ENCODE measurements at regions not wholly inside any gene's neighbourhood (a gene's known extent, or its start where the extent isn't known, plus 50 kb on each side); places are given as distances from the start of the nearest gene placed in this dataset.

DNA sequence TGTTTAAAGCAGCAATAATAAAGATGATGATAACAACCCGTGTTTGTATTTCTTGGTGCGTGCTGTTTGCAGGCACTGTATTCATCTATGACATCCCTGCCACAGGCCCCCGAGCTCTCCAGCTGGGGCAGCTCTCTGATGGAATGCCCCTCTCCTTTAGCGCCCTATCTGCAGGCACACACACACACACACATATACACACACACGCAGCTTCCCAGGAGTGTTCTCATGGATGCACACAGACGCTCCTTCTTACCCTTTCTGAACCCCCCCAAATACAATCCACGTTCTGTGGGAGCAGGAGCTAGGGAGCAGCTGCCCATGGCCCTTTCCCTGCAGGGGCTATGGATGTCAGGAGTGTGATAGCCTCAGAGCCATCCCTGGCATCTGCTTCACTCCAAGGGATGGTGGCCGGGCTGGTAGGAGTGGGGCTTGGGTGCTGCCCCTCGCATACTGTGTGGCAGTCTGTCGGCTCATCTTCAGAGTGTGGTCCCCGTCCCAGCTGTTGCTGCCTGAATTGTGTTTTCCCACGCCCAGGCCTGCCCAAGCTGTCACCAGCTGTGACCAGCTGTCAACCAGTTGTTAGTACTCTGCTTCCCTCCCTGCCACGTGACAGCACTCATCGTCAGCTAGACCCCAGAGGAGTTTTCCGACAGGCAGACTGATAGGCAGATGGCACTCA, 50.8 kb upstream of the MYCN start:
- TF ChIP-seq CTCF (IDR thresholded peaks at IDR 0.05), result no peak
- no peak for TF ChIP-seq JUN (CRISPR knock-in tag; IDR thresholded peaks at IDR 0.05)
- no peak for TF ChIP-seq GTF2I (CRISPR knock-in tag; conservative IDR thresholded peaks at IDR 0.05)
- no peak for TF ChIP-seq MXD4 (CRISPR knock-in tag; IDR thresholded peaks at IDR 0.05; ENCODE audit: borderline replicate concordance)
- TF ChIP-seq, protein P1, sequence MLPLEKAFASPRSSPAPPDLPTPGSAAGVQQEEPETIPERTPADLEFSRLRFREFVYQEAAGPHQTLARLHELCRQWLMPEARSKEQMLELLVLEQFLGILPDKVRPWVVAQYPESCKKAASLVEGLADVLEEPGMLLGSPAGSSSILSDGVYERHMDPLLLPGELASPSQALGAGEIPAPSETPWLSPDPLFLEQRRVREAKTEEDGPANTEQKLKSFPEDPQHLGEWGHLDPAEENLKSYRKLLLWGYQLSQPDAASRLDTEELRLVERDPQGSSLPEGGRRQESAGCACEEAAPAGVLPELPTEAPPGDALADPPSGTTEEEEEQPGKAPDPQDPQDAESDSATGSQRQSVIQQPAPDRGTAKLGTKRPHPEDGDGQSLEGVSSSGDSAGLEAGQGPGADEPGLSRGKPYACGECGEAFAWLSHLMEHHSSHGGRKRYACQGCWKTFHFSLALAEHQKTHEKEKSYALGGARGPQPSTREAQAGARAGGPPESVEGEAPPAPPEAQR (CRISPR knock-in tag; IDR thresholded peaks at IDR 0.05), result no peak
- no peak for TF ChIP-seq SP1 (CRISPR knock-in tag; conservative IDR thresholded peaks at IDR 0.05)
- no peak for TF ChIP-seq ATF1 (CRISPR knock-in tag; IDR thresholded peaks at IDR 0.05)
- TF ChIP-seq ELF4 (CRISPR knock-in tag; IDR thresholded peaks at IDR 0.05; ENCODE audit: low read depth), result no peak
- no peak for TF ChIP-seq MAX (CRISPR knock-in tag; IDR thresholded peaks at IDR 0.05)
- TF ChIP-seq TEAD4 (CRISPR knock-in tag; IDR thresholded peaks at IDR 0.05), result no peak
